Duodenal mucosa (tissue), 2 donors: ENCODE measurements at regions not wholly inside any gene's neighbourhood (a gene's known extent, or its start where the extent isn't known, plus 50 kb on each side); places are given as distances from the start of the nearest gene placed in this dataset.

Experiments used
- H3K27ac ChIP-seq: one replicate; pipeline ENCODE4 v1.7.0; 2013; ENCODE audit warnings: low read depth, low read length
- H3K27me3 ChIP-seq, 2 donors: one replicate each; pipeline ENCODE4 v1.7.0; 2013; ENCODE audit warnings: low read length in 2 of 2, control low read depth in 1 of 2; ENCODE audit not compliant: insufficient read depth in 2 of 2, control insufficient read depth in 1 of 2
- H3K36me3 ChIP-seq, 2 donors: one replicate each; pipeline ENCODE4 v1.7.0; 2013; ENCODE audit warnings: low read length in 2 of 2, control low read depth in 1 of 2; ENCODE audit not compliant: insufficient read depth in 2 of 2, control insufficient read depth in 1 of 2
- H3K4me1 ChIP-seq, 2 donors: one replicate each; pipeline ENCODE4 v1.7.0; 2013; ENCODE audit warnings: low read length in 2 of 2, control low read depth in 1 of 2; ENCODE audit not compliant: insufficient read depth in 2 of 2, control insufficient read depth in 1 of 2
- H3K4me3 ChIP-seq, 2 donors: one replicate each; pipeline ENCODE4 v1.7.0; 2013; ENCODE audit warnings: low read length in 2 of 2, low read depth in 1 of 2
- H3K9ac ChIP-seq, 2 donors: one replicate each; pipeline ENCODE4 v1.7.0; 2013; ENCODE audit warnings: low read length in 2 of 2, low read depth in 1 of 2
- H3K9me3 ChIP-seq, 2 donors: one replicate each; pipeline ENCODE4 v1.7.0; 2013; ENCODE audit warnings: low read length in 2 of 2, control low read depth in 1 of 2; ENCODE audit not compliant: control insufficient read depth in 1 of 2

- H3K4me3 ChIP-seq, result no peak overlapping the region
- H3K36me3 ChIP-seq, result no peaks in the 10 kb centered on the region
- no peaks in the 10 kb centered on the region for H3K4me1 ChIP-seq
- H3K9ac ChIP-seq, result no peak overlapping the region
- H3K27ac ChIP-seq, result no peak overlapping the region
- H3K27me3 ChIP-seq, result peaks cover 0 to 4% of the 10 kb centered on the region in 2 donors
- H3K9me3 ChIP-seq, result no peaks in the 10 kb centered on the region
Observed at GRCh38 chr5:147052519-147052918, 174.0 kb upstream of the PPP2R2B start.

GRCh38 chr5:147055089-147055826, 176.7 kb upstream of the PPP2R2B start:
- H3K27me3 ChIP-seq, result no peaks in the 10 kb centered on the region
- no peak overlapping the region for H3K9ac ChIP-seq
- H3K27ac ChIP-seq, result no peak overlapping the region
- no peaks in the 10 kb centered on the region for H3K9me3 ChIP-seq
- no peaks in the 10 kb centered on the region for H3K36me3 ChIP-seq
- H3K4me3 ChIP-seq, result no peak overlapping the region
- no peaks in the 10 kb centered on the region for H3K4me1 ChIP-seq

- H3K9me3 ChIP-seq, result no peaks in the 10 kb centered on the region
- H3K27me3 ChIP-seq, result no peaks in the 10 kb centered on the region
- H3K9ac ChIP-seq, result no peak overlapping the region
- no peak overlapping the region for H3K4me3 ChIP-seq
- H3K27ac ChIP-seq, result no peak overlapping the region
- no peaks in the 10 kb centered on the region for H3K4me1 ChIP-seq
- H3K36me3 ChIP-seq, result no peaks in the 10 kb centered on the region
Observed at GRCh38 chr5:147055850-147056566, 177.5 kb upstream of the PPP2R2B start.

GRCh38 chr5:147057051-147057450, 177.8 kb upstream of the STK32A start:
- Histone ChIP-seq H3K36me3 (no peaks in the 10 kb centered on the region), H3K9me3 (no peaks in the 10 kb centered on the region), H3K27me3 (no peaks in the 10 kb centered on the region), H3K4me1 (no peaks in the 10 kb centered on the region), H3K9ac (no peak overlapping the region), H3K27ac (no peak overlapping the region), H3K4me3 (no peak overlapping the region)

- Histone ChIP-seq H3K27me3 (no peaks in the 10 kb centered on the region), H3K27ac (no peak overlapping the region), H3K9me3 (no peaks in the 10 kb centered on the region), H3K4me1 (no peaks in the 10 kb centered on the region), H3K36me3 (no peaks in the 10 kb centered on the region), H3K9ac (no peak overlapping the region), H3K4me3 (no peak overlapping the region)
Observed at GRCh38 chr5:147061431-147061830, 173.4 kb upstream of the STK32A start.

- no peaks in the 10 kb centered on the region for H3K9me3 ChIP-seq
- no peak overlapping the region for H3K27ac ChIP-seq
- no peak overlapping the region for H3K9ac ChIP-seq
- H3K36me3 ChIP-seq, result no peaks in the 10 kb centered on the region
- no peaks in the 10 kb centered on the region for H3K4me1 ChIP-seq
- no peak overlapping the region for H3K4me3 ChIP-seq
- no peaks in the 10 kb centered on the region for H3K27me3 ChIP-seq
Observed at GRCh38 chr5:147062427-147062826, 172.4 kb upstream of the STK32A start.

GRCh38 chr5:147063943-147064342, 170.9 kb upstream of the STK32A start:
- Histone ChIP-seq H3K9ac (no peak overlapping the region), H3K36me3 (no peaks in the 10 kb centered on the region), H3K27ac (no peak overlapping the region), H3K4me3 (no peak overlapping the region), H3K4me1 (no peaks in the 10 kb centered on the region), H3K27me3 (no peaks in the 10 kb centered on the region), H3K9me3 (no peaks in the 10 kb centered on the region)

- Histone ChIP-seq H3K27me3 (no peaks in the 10 kb centered on the region), H3K4me1 (no peaks in the 10 kb centered on the region), H3K9me3 (no peaks in the 10 kb centered on the region), H3K27ac (no peak overlapping the region), H3K4me3 (no peak overlapping the region), H3K9ac (no peak overlapping the region), H3K36me3 (no peaks in the 10 kb centered on the region)
Observed at GRCh38 chr5:147065071-147065470, 169.8 kb upstream of the STK32A start.

GRCh38 chr5:147068998-147069397, 165.8 kb upstream of the STK32A start:
- Histone ChIP-seq H3K36me3 (no peaks in the 10 kb centered on the region), H3K4me3 (no peak overlapping the region), H3K27me3 (no peaks in the 10 kb centered on the region), H3K27ac (no peak overlapping the region), H3K9me3 (no peaks in the 10 kb centered on the region), H3K9ac (no peak overlapping the region), H3K4me1 (no peaks in the 10 kb centered on the region)

- H3K4me1 ChIP-seq, result no peaks in the 10 kb centered on the region
- H3K9ac ChIP-seq, result no peak overlapping the region
- no peaks in the 10 kb centered on the region for H3K9me3 ChIP-seq
- H3K36me3 ChIP-seq, result no peaks in the 10 kb centered on the region
- no peaks in the 10 kb centered on the region for H3K27me3 ChIP-seq
- no peak overlapping the region for H3K27ac ChIP-seq
- H3K4me3 ChIP-seq, result no peak overlapping the region
Observed at GRCh38 chr5:147072622-147073021, 162.2 kb upstream of the STK32A start.
